OCI-LY3 (cell line): ENCODE measurements at regions not wholly inside any gene's neighbourhood (a gene's known extent, or its start where the extent isn't known, plus 50 kb on each side); places are given as distances from the start of the nearest gene placed in this dataset.

ENCODE experiments used
- EZH2phosphoT487 ChIP-seq: fragments of 200-600 bp; shearing (Covaris generic); IDR thresholded peaks from 2 replicates; pipeline ENCODE4 v1.6.1; 2018; ENCODE audit warnings: antibody characterized with exemption, mixed run types, low read depth
- TF ChIP-seq, protein P1 (sequence below): fragments of 200-600, 300-600 bp; sonication (generic); IDR thresholded peaks from 2 replicates; pipeline ENCODE4 v1.5.1; 2014; ENCODE audit warnings: antibody characterized with exemption, low read length, low read depth

DNA sequence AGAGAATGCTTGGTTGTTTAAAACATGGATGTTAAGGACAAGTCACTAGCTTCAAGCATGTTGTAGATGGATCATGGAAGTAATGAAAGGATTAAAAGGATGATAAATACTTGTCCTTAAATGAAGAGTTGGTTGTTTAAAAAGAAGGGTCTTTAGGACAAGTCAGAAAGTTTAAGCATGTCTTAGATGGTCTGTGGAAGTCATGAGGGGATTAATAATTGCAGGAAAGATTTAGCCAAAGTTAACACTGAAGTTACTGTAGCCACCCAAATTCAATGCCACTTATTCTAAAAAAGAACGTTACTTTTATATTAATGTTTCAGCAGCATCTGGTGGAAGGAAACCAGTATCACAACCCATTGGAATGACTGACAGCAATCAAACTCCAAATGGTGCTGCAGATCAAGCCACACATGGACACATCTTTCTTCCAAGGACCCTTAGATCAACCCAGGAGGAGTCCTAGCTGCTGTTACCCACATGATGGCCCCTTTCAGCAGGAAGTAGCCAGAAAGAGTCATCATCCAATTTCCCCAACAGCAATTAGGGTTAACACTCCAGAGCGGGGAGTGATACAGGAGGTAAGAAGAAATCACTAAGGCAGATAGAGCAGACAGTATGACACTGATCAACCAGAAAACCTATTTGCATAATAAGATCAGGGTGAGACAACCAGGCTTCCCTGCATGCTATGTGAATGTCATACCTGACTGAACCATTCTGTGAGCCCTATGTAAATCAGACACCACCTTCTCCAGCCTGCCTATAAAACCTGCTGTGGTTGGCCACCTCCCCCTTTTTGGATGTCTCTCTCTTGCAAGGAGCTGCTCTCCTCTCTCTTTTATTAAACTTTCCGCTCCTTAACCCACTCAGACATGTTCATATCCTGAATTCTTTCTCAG lies 88.4 kb upstream of the GNAZ start:
- TF ChIP-seq, protein P1, sequence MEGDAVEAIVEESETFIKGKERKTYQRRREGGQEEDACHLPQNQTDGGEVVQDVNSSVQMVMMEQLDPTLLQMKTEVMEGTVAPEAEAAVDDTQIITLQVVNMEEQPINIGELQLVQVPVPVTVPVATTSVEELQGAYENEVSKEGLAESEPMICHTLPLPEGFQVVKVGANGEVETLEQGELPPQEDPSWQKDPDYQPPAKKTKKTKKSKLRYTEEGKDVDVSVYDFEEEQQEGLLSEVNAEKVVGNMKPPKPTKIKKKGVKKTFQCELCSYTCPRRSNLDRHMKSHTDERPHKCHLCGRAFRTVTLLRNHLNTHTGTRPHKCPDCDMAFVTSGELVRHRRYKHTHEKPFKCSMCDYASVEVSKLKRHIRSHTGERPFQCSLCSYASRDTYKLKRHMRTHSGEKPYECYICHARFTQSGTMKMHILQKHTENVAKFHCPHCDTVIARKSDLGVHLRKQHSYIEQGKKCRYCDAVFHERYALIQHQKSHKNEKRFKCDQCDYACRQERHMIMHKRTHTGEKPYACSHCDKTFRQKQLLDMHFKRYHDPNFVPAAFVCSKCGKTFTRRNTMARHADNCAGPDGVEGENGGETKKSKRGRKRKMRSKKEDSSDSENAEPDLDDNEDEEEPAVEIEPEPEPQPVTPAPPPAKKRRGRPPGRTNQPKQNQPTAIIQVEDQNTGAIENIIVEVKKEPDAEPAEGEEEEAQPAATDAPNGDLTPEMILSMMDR, result no peak
- no peak for TF ChIP-seq EZH2phosphoT487
